Vagina (tissue), 2 donors: ENCODE measurements at regions not wholly inside any gene's neighbourhood (a gene's known extent, or its start where the extent isn't known, plus 50 kb on each side); places are given as distances from the start of the nearest gene placed in this dataset.

Experiments used
- DNase-seq, 2 donors: peaks; one replicate each; pipeline ENCODE4 v3.0.0-alpha.2; 2017; ENCODE audit errors: extremely low spot score in 2 of 2
- H3K27ac ChIP-seq: fragments of 200-600 bp; sonication (generic); one replicate; pipeline ENCODE4 v1.5.1; 2019
- H3K27me3 ChIP-seq: fragments of 200-600 bp; sonication (generic); one replicate; pipeline ENCODE4 v1.5.1; 2019
- H3K36me3 ChIP-seq, 2 donors: fragments of 200-600 bp; sonication (generic); one replicate each; pipeline ENCODE4 v1.5.1; 2017 to 2019
- H3K4me1 ChIP-seq: fragments of 200-600 bp; sonication (generic); one replicate; pipeline ENCODE4 v1.5.1; 2019
- H3K4me3 ChIP-seq, 2 donors: fragments of 200-600 bp; sonication (generic); 1 replicate in 1 of 2; 2 replicates in 1 of 2; pipeline ENCODE4 v1.5.1; 2016 to 2019
- H3K9me3 ChIP-seq: fragments of 200-600 bp; sonication (generic); one replicate; pipeline ENCODE4 v1.5.1; 2019
- CTCF ChIP-seq, 3 experiments: fragments of 450-650 bp in 2 of 3; fragments of 200-600 bp in 1 of 3; sonication (generic) in 1 of 3; IDR thresholded peaks; one replicate each; pipeline ENCODE4 v1.5.1; 2017 to 2019; ENCODE audit warnings: antibody characterized with exemption in 3 of 3, mild to moderate bottlenecking in 2 of 3, moderate library complexity in 2 of 3
- POLR2A ChIP-seq, 2 donors: fragments of 450-650 bp; IDR thresholded peaks; one replicate each; pipeline ENCODE4 v1.6.1; 2017; ENCODE audit warnings: antibody characterized with exemption in 2 of 2, mild to moderate bottlenecking in 2 of 2, moderate library complexity in 2 of 2
- POLR2AphosphoS5 ChIP-seq, 2 donors: sonication (generic); formaldehyde crosslinking; IDR thresholded peaks; one replicate each; pipeline ENCODE4 v1.9.0; 2017; ENCODE audit warnings: antibody characterized with exemption in 2 of 2, mild to moderate bottlenecking in 2 of 2, low read depth in 1 of 2; ENCODE audit not compliant: insufficient read depth in 1 of 2
- intact Hi-C: fragments of 100-400 bp; cut with DNase I; formaldehyde crosslinking; loops from one replicate; pipeline ENCODE4 v1.15.1; 2023

DNA sequence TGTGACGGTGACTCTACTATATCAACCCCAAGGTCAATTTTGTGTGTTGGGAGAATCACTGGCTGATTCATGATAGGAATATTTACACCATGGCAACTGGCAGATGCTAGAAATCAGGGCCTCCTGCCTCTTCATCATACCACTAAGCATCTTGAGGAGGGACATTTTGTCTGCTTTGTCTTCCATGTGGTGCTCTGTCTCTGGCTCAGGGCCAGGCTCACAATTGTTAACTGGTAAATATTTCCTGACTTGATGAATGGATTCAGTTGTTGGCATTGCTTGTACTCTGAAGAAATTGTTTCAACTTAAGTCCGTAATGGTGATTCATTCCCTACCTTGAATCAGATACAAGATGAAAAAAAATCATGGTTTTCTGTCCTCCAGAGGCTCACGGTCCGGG, 292.7 kb downstream of the HAPSTR1 start:
- Histone ChIP-seq H3K9me3 (no peaks in the 10 kb centered on the region), H3K36me3 (no peaks in the 10 kb centered on the region), H3K4me1 (no peaks in the 10 kb centered on the region), H3K4me3 (no peak overlapping the region), H3K27me3 (no peaks in the 10 kb centered on the region), H3K27ac (no peak overlapping the region)
- no peak for TF ChIP-seq POLR2AphosphoS5 (IDR thresholded peaks at IDR 0.05; ENCODE audit: insufficient read depth in 1 of 2, low read depth in 1 of 2)
- no peak for TF ChIP-seq POLR2A (IDR thresholded peaks at IDR 0.05)
- no peak for TF ChIP-seq CTCF (IDR thresholded peaks at IDR 0.05)
- intact Hi-C loops, result no loop called here
- no peak for DNase-seq

DNA sequence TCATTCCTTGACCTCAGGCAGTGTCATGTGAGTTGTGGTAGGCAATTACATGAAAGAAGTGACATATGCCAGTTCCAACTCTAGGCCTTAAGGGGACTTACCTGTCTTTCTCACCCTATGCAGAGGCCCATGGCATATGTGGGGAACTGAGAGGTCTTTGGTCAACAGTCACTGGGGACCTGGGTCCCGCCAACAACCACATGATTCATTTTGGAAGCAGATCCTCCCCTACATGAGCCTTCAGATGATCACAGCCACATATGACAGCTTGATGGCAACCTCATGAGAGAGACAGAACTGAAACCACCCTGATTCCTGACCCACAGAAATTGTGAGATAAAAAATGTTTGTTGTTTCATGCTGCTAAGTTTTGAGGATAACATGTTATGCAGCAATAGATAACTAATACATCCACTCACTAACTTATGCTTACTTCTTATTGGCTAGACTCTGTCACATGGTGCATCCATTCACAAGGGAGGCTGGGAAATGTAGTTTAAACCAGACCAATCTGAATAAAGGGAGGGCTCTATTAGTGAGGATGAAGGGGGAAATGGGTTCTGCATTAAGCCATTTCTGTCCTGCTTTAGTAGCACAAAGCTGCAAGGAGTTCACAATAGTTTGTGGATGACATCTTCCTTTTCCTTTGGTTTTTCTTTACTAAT, 298.2 kb downstream of the HAPSTR1 start:
- Histone ChIP-seq H3K36me3 (no peaks in the 10 kb centered on the region), H3K27me3 (no peaks in the 10 kb centered on the region), H3K4me3 (no peak overlapping the region), H3K4me1 (no peaks in the 10 kb centered on the region), H3K9me3 (no peaks in the 10 kb centered on the region), H3K27ac (no peak overlapping the region)
- DNase-seq, result no peak
- intact Hi-C loops, result no loop called here
- TF ChIP-seq POLR2A (IDR thresholded peaks at IDR 0.05) (no peak), CTCF (IDR thresholded peaks at IDR 0.05) (no peak), POLR2AphosphoS5 (IDR thresholded peaks at IDR 0.05; ENCODE audit: insufficient read depth in 1 of 2, low read depth in 1 of 2) (no peak)

DNA sequence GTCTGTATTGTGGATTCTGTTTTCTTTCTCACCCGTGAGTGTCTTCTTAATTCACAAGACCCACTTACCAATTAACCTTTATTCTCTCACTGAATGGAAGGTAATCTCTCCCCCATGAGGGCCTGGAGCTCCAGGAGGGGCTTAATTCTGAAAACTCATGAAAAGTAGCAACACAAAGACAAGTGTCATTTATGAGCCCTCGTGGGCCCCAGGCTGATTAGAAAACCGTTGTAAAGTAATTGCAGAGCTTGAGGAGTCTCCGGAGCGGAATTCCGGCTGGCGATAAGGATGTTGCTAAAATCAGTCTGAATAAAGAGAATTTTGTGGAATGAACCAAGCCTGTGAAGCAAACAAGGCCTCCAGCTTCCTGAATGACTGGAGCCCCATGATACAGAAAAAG, 301.5 kb downstream of the HAPSTR1 start:
- H3K9me3 ChIP-seq, result no peaks in the 10 kb centered on the region
- TF ChIP-seq POLR2AphosphoS5 (IDR thresholded peaks at IDR 0.05; ENCODE audit: insufficient read depth in 1 of 2, low read depth in 1 of 2), result no peak
- no peak for TF ChIP-seq CTCF (IDR thresholded peaks at IDR 0.05)
- no peak for TF ChIP-seq POLR2A (IDR thresholded peaks at IDR 0.05)
- no peak overlapping the region for H3K27ac ChIP-seq
- no peak overlapping the region for H3K4me3 ChIP-seq
- no peak for DNase-seq
- intact Hi-C loops, result no loop called here
- no peaks in the 10 kb centered on the region for H3K36me3 ChIP-seq
- H3K27me3 ChIP-seq, result no peaks in the 10 kb centered on the region
- H3K4me1 ChIP-seq, result no peaks in the 10 kb centered on the region

GRCh38 chr16:9393591-9393990, 302.1 kb downstream of the HAPSTR1 start:
- no peaks in the 10 kb centered on the region for H3K4me1 ChIP-seq
- intact Hi-C loops, result no loop called here
- no peaks in the 10 kb centered on the region for H3K27me3 ChIP-seq

More at GRCh38 chr16:9393591-9393990, 302.1 kb downstream of the HAPSTR1 start:
- no peaks in the 10 kb centered on the region for H3K36me3 ChIP-seq
- TF ChIP-seq POLR2A (IDR thresholded peaks at IDR 0.05) (no peak), POLR2AphosphoS5 (IDR thresholded peaks at IDR 0.05; ENCODE audit: insufficient read depth in 1 of 2, low read depth in 1 of 2) (no peak), CTCF (IDR thresholded peaks at IDR 0.05) (no peak)
- H3K27ac ChIP-seq, result no peak overlapping the region
- no peak for DNase-seq
- no peak overlapping the region for H3K4me3 ChIP-seq
- H3K9me3 ChIP-seq, result no peaks in the 10 kb centered on the region
